Fibroblast of villous mesenchyme (primary cell): ENCODE measurements at regions not wholly inside any gene's neighbourhood (a gene's known extent, or its start where the extent isn't known, plus 50 kb on each side); places are given as distances from the start of the nearest gene placed in this dataset.

Experiments used
- DNase-seq: peaks from one replicate; pipeline ENCODE4 v3.0.0-alpha.2; 2010; ENCODE audit warnings: low read depth
- H3K4me3 ChIP-seq: 2 replicates; pipeline ENCODE4 v1.5.1; 2011; ENCODE audit warnings: low read depth, mild to moderate bottlenecking, low read length
- CTCF ChIP-seq: IDR thresholded peaks from 2 replicates; pipeline ENCODE4 v1.5.1; 2012; ENCODE audit warnings: low read depth, mild to moderate bottlenecking, low read length; ENCODE audit not compliant: insufficient read depth

GRCh38 chr1:101526813-101527212 is 290.0 kb downstream of the S1PR1 start:
- TF ChIP-seq CTCF, result no peak
- H3K4me3 ChIP-seq, result no peak overlapping the region
- no peak for DNase-seq

GRCh38 chr1:101532377-101532776 is 295.6 kb downstream of the S1PR1 start:
- TF ChIP-seq CTCF, result no peak
- DNase-seq, result no peak
- no peak overlapping the region for H3K4me3 ChIP-seq

GRCh38 chr1:101540161-101540560 is 303.3 kb downstream of the S1PR1 start:
- H3K4me3 ChIP-seq, result no peak overlapping the region
- no peak for DNase-seq
- TF ChIP-seq CTCF, result no peak

DNA sequence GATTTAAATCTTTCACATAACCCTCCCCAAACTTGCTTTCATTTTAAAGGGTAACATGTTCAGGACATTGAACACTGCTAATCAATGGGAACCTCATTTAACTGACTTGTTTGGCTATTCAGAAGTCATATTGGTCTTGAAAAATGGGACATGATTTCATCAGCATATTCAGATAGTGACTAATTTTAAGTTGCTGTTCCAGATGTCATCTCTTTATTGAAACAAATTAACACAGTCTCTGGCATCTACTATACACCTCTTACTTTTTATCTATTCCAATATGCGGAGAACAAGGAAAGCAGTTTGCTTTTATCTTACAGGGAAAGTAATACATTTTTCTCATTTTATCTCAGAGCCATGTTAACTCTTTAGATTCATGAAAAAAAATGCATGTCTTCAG is 310.1 kb downstream of the S1PR1 start:
- TF ChIP-seq CTCF, result no peak
- DNase-seq, result no peak
- no peak overlapping the region for H3K4me3 ChIP-seq

DNA sequence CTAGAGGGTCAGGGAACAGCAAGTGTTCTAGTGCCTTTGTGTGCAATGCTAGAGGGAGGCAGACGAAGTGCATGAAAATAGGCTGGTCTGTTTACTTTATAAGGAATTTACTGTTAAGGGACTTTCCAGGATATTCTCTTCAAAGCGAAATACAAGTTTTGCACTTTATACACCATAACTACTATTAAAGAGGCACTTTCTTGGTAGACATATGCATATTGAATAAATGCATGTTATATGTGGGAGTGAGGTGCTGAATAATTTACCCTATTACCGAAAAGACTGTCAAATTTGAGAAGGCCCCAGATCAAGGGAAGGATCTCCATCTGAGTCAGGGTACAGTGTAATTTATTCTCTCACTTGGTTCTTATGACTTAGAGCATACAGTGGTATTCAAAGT is 310.5 kb downstream of the S1PR1 start:
- H3K4me3 ChIP-seq, result no peak overlapping the region
- no peak for DNase-seq
- no peak for TF ChIP-seq CTCF

- no peak for DNase-seq
- H3K4me3 ChIP-seq, result no peak overlapping the region
- TF ChIP-seq CTCF, result no peak
Measured at GRCh38 chr1:101548376-101548775, 311.6 kb downstream of the S1PR1 start.

GRCh38 chr1:101550581-101550980 is 313.8 kb downstream of the S1PR1 start:
- no peak for TF ChIP-seq CTCF
- no peak for DNase-seq

More at GRCh38 chr1:101550581-101550980, 313.8 kb downstream of the S1PR1 start:
- no peak overlapping the region for H3K4me3 ChIP-seq
